Neural cell (in vitro differentiated cells): ENCODE measurements at regions not wholly inside any gene's neighbourhood (a gene's known extent, or its start where the extent isn't known, plus 50 kb on each side); places are given as distances from the start of the nearest gene placed in this dataset.

Source experiments
- CTCF ChIP-seq: fragments of 450-650 bp; IDR thresholded peaks from 2 replicates; pipeline ENCODE4 v1.5.1; 2014; ENCODE audit warnings: antibody characterized with exemption, mild to moderate bottlenecking, moderate library complexity; ENCODE audit not compliant: poor library complexity, severe bottlenecking
- REST ChIP-seq: IDR thresholded peaks from 2 replicates; pipeline ENCODE4 v1.6.1; 2012; ENCODE audit warnings: borderline replicate concordance
- TAF1 ChIP-seq: IDR thresholded peaks from 2 replicates; pipeline ENCODE4 v1.6.1; 2012; ENCODE audit warnings: low read depth

GRCh38 chr18:1480309-1480708 is 575.6 kb downstream of the ADCYAP1 start:
- TF ChIP-seq CTCF, result no peak
- TF ChIP-seq TAF1, result no peak
- TF ChIP-seq REST, result no peak
